ENCODE measurements at regions not wholly inside any gene's neighbourhood (a gene's known extent, or its start where the extent isn't known, plus 50 kb on each side); places are given as distances from the start of the nearest gene placed in this dataset.

DNA sequence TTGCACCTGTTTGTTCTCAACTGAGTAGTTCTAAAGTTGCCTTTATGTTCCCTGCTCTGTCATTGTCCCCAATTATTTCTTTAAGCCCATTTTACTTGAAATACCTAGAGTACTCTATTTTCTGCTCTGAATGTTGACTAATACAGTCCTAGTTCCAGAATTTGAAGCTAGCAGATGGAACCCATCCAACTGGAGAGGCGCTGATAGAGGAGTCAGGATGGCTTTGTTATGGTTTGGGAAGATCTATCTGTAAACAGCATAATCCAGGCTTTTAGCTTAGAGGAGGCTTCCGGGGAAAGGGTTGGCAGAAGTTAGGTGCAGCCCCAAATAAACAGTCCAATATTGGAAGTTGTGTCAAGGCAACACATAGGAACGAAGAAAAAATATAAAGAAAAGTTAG is 927.7 kb downstream of the TFAP2A start:
- RAD21 ChIA-PET (ENCODE audit: low non-redundant PET in 1 of 2, low total read pairs in 2 of 2, uncharacterized antibody in 2 of 2, unreplicated experiment in 2 of 2), result no interaction called here

More for the DNA sequence above, 927.7 kb downstream of the TFAP2A start:
- H3K27me3 ChIP-seq (ENCODE audit: insufficient read depth, low read length), result no peaks in the 10 kb centered on the region
- no peaks in the 10 kb centered on the region for H4K20me1 ChIP-seq (ENCODE audit: insufficient read depth)
- no peaks in the 10 kb centered on the region for H3K79me2 ChIP-seq (ENCODE audit: insufficient read depth, low read length)
- intact Hi-C loops (cut with micrococcal nuclease), result no loop called here
- no peak overlapping the region for H3K27ac ChIP-seq (ENCODE audit: low read depth, low read length)
- POLR2A ChIA-PET, result no interaction called here
- peaks cover 6 to 10% of the 10 kb centered on the region in 2 experiments for H3K4me1 ChIP-seq (ENCODE audit: control insufficient read depth in 1 of 2, insufficient read depth in 2 of 2, low read length in 2 of 2)
- H3K4me3 ChIP-seq (replicated peaks in 1 of 2; ENCODE audit: low read depth in 1 of 2, low read length in 2 of 2), result no peak overlapping the region
- no peaks in the 10 kb centered on the region for H3K9me3 ChIP-seq (ENCODE audit: control insufficient read depth in 1 of 2, insufficient read depth in 1 of 2, low read depth in 1 of 2, low read length in 2 of 2)
- no TSS peak for BruUV-seq (replicated peaks)
- H3K4me2 ChIP-seq (ENCODE audit: low read length), result no peak overlapping the region
- no peak overlapping the region for H2AFZ ChIP-seq (ENCODE audit: low read depth, low read length, poor library complexity, severe bottlenecking)
- no peak overlapping the region for H3K9ac ChIP-seq (ENCODE audit: low read length)
- no peak for DNase-seq (ENCODE audit: low read depth, low spot score)
- H3K9me2 ChIP-seq (ENCODE audit: insufficient read depth), result no peaks in the 10 kb centered on the region
- no peak for TF ChIP-seq POLR2A (IDR thresholded peaks at IDR 0.05; ENCODE audit: borderline replicate concordance, extremely low read depth, insufficient read depth, insufficient read length)
- no peak for TF ChIP-seq EGR1 (IDR thresholded peaks at IDR 0.05; ENCODE audit: low read depth)
- TF ChIP-seq CEBPB (IDR thresholded peaks at IDR 0.05; ENCODE audit: low read depth), result no peak
- TF ChIP-seq FOSL1 (IDR thresholded peaks at IDR 0.05; ENCODE audit: low read depth), result no peak
- no peak for TF ChIP-seq MAX (IDR thresholded peaks at IDR 0.05)
- TF ChIP-seq YY1 (IDR thresholded peaks at IDR 0.05; ENCODE audit: extremely low read depth, insufficient replicate concordance, low read depth, low read length), result no peak
- no peak for TF ChIP-seq JUND (IDR thresholded peaks at IDR 0.05)
- TF ChIP-seq SIN3A (IDR thresholded peaks at IDR 0.05; ENCODE audit: low read depth), result no peak
- TF ChIP-seq, protein P1, sequence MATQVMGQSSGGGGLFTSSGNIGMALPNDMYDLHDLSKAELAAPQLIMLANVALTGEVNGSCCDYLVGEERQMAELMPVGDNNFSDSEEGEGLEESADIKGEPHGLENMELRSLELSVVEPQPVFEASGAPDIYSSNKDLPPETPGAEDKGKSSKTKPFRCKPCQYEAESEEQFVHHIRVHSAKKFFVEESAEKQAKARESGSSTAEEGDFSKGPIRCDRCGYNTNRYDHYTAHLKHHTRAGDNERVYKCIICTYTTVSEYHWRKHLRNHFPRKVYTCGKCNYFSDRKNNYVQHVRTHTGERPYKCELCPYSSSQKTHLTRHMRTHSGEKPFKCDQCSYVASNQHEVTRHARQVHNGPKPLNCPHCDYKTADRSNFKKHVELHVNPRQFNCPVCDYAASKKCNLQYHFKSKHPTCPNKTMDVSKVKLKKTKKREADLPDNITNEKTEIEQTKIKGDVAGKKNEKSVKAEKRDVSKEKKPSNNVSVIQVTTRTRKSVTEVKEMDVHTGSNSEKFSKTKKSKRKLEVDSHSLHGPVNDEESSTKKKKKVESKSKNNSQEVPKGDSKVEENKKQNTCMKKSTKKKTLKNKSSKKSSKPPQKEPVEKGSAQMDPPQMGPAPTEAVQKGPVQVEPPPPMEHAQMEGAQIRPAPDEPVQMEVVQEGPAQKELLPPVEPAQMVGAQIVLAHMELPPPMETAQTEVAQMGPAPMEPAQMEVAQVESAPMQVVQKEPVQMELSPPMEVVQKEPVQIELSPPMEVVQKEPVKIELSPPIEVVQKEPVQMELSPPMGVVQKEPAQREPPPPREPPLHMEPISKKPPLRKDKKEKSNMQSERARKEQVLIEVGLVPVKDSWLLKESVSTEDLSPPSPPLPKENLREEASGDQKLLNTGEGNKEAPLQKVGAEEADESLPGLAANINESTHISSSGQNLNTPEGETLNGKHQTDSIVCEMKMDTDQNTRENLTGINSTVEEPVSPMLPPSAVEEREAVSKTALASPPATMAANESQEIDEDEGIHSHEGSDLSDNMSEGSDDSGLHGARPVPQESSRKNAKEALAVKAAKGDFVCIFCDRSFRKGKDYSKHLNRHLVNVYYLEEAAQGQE (IDR thresholded peaks at IDR 0.05; ENCODE audit: low read depth), result no peak
- H3K36me3 ChIP-seq (ENCODE audit: control insufficient read depth in 1 of 2, insufficient read depth in 2 of 2, low read length in 2 of 2), result no peaks in the 10 kb centered on the region
- CTCF ChIA-PET, result no interaction called here
- ATAC-seq, result no peak
